ENCODE measurements at regions not wholly inside any gene's neighbourhood (a gene's known extent, or its start where the extent isn't known, plus 50 kb on each side); places are given as distances from the start of the nearest gene placed in this dataset.

GRCh38 chr12:107179871-107180270, 86.5 kb upstream of the CRY1 start:
- no peaks in the 10 kb centered on the region for H3K36me3 Mint-ChIP-seq (ENCODE audit: low read depth)
- Histone ChIP-seq H3K36me3 (ENCODE audit: insufficient read depth) (no peaks in the 10 kb centered on the region), H3K4me2 (no peak overlapping the region), H3K79me2 (replicated peaks; ENCODE audit: insufficient read depth) (no peaks in the 10 kb centered on the region), H3K27ac (ENCODE audit: low read depth) (no peak overlapping the region), H3K9me2 (ENCODE audit: insufficient read depth) (no peaks in the 10 kb centered on the region), H3K4me3 (no peak overlapping the region), H4K20me1 (replicated peaks; ENCODE audit: insufficient read depth) (no peaks in the 10 kb centered on the region), H3K4me1 (ENCODE audit: insufficient read depth) (no peaks in the 10 kb centered on the region), H3K27me3 (ENCODE audit: insufficient read depth) (no peaks in the 10 kb centered on the region), H2AFZ (no peak overlapping the region), H3F3A (replicated peaks; ENCODE audit: low read depth) (no peaks in the 10 kb centered on the region)
- no peak overlapping the region; the same call in 1 of the 2 replicates for H3K27ac Mint-ChIP-seq
- peaks cover 1% of the 10 kb centered on the region for H3K27me3 Mint-ChIP-seq (ENCODE audit: insufficient read depth, low read depth, poor library complexity)
- H3K9me3 Mint-ChIP-seq: peaks cover 2% of the 10 kb centered on the region; the same call in 1 of the 3 replicates
- DNase-seq (ENCODE audit: low spot score): no peak
- TF ChIP-seq, protein P1, sequence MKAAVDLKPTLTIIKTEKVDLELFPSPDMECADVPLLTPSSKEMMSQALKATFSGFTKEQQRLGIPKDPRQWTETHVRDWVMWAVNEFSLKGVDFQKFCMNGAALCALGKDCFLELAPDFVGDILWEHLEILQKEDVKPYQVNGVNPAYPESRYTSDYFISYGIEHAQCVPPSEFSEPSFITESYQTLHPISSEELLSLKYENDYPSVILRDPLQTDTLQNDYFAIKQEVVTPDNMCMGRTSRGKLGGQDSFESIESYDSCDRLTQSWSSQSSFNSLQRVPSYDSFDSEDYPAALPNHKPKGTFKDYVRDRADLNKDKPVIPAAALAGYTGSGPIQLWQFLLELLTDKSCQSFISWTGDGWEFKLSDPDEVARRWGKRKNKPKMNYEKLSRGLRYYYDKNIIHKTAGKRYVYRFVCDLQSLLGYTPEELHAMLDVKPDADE (IDR thresholded peaks at IDR 0.05): no peak
- no peak for TF ChIP-seq POLR2AphosphoS5 (IDR thresholded peaks at IDR 0.05; ENCODE audit: low read depth)
- no peak for TF ChIP-seq EZH2 (IDR thresholded peaks at IDR 0.05; ENCODE audit: low read depth, unreplicated experiment)
- no peak for TF ChIP-seq ZNF331 (CRISPR knock-in tag; IDR thresholded peaks at IDR 0.05; ENCODE audit: low read depth)
- TF ChIP-seq, protein P2, sequence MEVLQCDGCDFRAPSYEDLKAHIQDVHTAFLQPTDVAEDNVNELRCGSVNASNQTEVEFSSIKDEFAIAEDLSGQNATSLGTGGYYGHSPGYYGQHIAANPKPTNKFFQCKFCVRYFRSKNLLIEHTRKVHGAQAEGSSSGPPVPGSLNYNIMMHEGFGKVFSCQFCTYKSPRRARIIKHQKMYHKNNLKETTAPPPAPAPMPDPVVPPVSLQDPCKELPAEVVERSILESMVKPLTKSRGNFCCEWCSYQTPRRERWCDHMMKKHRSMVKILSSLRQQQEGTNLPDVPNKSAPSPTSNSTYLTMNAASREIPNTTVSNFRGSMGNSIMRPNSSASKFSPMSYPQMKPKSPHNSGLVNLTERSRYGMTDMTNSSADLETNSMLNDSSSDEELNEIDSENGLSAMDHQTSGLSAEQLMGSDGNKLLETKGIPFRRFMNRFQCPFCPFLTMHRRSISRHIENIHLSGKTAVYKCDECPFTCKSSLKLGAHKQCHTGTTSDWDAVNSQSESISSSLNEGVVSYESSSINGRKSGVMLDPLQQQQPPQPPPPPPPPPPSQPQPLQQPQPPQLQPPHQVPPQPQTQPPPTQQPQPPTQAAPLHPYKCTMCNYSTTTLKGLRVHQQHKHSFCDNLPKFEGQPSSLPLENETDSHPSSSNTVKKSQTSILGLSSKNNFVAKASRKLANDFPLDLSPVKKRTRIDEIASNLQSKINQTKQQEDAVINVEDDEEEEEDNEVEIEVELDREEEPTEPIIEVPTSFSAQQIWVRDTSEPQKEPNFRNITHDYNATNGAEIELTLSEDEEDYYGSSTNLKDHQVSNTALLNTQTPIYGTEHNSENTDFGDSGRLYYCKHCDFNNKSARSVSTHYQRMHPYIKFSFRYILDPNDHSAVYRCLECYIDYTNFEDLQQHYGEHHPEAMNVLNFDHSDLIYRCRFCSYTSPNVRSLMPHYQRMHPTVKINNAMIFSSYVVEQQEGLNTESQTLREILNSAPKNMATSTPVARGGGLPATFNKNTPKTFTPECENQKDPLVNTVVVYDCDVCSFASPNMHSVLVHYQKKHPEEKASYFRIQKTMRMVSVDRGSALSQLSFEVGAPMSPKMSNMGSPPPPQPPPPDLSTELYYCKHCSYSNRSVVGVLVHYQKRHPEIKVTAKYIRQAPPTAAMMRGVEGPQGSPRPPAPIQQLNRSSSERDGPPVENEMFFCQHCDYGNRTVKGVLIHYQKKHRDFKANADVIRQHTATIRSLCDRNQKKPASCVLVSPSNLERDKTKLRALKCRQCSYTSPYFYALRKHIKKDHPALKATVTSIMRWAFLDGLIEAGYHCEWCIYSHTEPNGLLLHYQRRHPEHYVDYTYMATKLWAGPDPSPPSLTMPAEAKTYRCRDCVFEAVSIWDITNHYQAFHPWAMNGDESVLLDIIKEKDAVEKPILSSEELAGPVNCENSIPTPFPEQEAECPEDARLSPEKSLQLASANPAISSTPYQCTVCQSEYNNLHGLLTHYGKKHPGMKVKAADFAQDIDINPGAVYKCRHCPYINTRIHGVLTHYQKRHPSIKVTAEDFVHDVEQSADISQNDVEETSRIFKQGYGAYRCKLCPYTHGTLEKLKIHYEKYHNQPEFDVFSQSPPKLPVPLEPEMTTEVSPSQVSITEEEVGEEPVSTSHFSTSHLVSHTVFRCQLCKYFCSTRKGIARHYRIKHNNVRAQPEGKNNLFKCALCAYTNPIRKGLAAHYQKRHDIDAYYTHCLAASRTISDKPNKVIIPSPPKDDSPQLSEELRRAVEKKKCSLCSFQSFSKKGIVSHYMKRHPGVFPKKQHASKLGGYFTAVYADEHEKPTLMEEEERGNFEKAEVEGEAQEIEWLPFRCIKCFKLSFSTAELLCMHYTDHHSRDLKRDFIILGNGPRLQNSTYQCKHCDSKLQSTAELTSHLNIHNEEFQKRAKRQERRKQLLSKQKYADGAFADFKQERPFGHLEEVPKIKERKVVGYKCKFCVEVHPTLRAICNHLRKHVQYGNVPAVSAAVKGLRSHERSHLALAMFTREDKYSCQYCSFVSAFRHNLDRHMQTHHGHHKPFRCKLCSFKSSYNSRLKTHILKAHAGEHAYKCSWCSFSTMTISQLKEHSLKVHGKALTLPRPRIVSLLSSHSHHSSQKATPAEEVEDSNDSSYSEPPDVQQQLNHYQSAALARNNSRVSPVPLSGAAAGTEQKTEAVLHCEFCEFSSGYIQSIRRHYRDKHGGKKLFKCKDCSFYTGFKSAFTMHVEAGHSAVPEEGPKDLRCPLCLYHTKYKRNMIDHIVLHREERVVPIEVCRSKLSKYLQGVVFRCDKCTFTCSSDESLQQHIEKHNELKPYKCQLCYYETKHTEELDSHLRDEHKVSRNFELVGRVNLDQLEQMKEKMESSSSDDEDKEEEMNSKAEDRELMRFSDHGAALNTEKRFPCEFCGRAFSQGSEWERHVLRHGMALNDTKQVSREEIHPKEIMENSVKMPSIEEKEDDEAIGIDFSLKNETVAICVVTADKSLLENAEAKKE (CRISPR knock-in tag; IDR thresholded peaks at IDR 0.05): no peak
- no peak for TF ChIP-seq JUNB (IDR thresholded peaks at IDR 0.05; ENCODE audit: unreplicated experiment)
- TF ChIP-seq STAT1 (IDR thresholded peaks at IDR 0.05; ENCODE audit: unreplicated experiment): no peak
- TF ChIP-seq CTCF (conservative IDR thresholded peaks at IDR 0.05; ENCODE audit: low read depth in 2 of 2): no peak
- TF ChIP-seq ZNF114 (CRISPR knock-in tag; IDR thresholded peaks at IDR 0.05): no peak
- TF ChIP-seq NANOG (IDR thresholded peaks at IDR 0.05; ENCODE audit: borderline replicate concordance): no peak
- no peak for TF ChIP-seq EZH2phosphoT487 (IDR thresholded peaks at IDR 0.05; ENCODE audit: unreplicated experiment)
- TF ChIP-seq CREB1 (CRISPR knock-in tag; IDR thresholded peaks at IDR 0.05; ENCODE audit: low read depth): no peak
- H3K4me3 Mint-ChIP-seq: no peak overlapping the region
- no peak for ATAC-seq
- peaks cover 2% of the 10 kb centered on the region; the same call in 1 of the 3 replicates for H3K4me1 Mint-ChIP-seq

Data from GM23338 (cell line).